DOHH2 (cell line): ENCODE measurements at regions not wholly inside any gene's neighbourhood (a gene's known extent, or its start where the extent isn't known, plus 50 kb on each side); places are given as distances from the start of the nearest gene placed in this dataset.

Experiments used
- H3F3A ChIP-seq: fragments of 200-600 bp; sonication (generic), shearing (Covaris generic); 2 replicates; pipeline ENCODE4 v1.6.0; 2016; ENCODE audit warnings: antibody characterized with exemption, mild to moderate bottlenecking; ENCODE audit not compliant: control insufficient read depth, insufficient read depth
- H3K27ac ChIP-seq: fragments of 200-600 bp; sonication (generic); 2 replicates; pipeline ENCODE4 v1.5.1; 2014; ENCODE audit warnings: low read depth, mild to moderate bottlenecking, low read length, moderate library complexity
- H3K27me3 ChIP-seq: fragments of 200-600 bp; sonication (generic); 2 replicates; pipeline ENCODE4 v1.6.1; 2014; ENCODE audit warnings: mild to moderate bottlenecking, low read length, mixed read lengths; ENCODE audit not compliant: control insufficient read depth
- H3K36me3 ChIP-seq: fragments of 200-600 bp; sonication (generic); 2 replicates; pipeline ENCODE4 v1.6.1; 2014; ENCODE audit warnings: mild to moderate bottlenecking, low read length, moderate library complexity, mixed read lengths; ENCODE audit not compliant: control insufficient read depth
- H3K4me1 ChIP-seq: fragments of 200-600 bp; sonication (generic); 2 replicates; pipeline ENCODE4 v1.6.1; 2014; ENCODE audit warnings: mild to moderate bottlenecking, low read length, mixed read lengths; ENCODE audit not compliant: control insufficient read depth
- H3K4me2 ChIP-seq: fragments of 200-600 bp; sonication (generic); 2 replicates; pipeline ENCODE4 v1.6.0; 2014; ENCODE audit warnings: mild to moderate bottlenecking, low read length, moderate library complexity
- H3K4me3 ChIP-seq: fragments of 200-600 bp; sonication (generic); 2 replicates; pipeline ENCODE4 v1.5.1; 2014; ENCODE audit warnings: mild to moderate bottlenecking, low read length, mixed read lengths
- H3K79me2 ChIP-seq: fragments of 200-600 bp; sonication (generic); 2 replicates; pipeline ENCODE4 v1.6.1; 2014; ENCODE audit warnings: mild to moderate bottlenecking, low read length, mixed read lengths; ENCODE audit not compliant: control insufficient read depth
- H3K9me2 ChIP-seq: fragments of 200-600 bp; sonication (generic); replicated peaks from 2 replicates; pipeline ENCODE4 v1.6.1; 2014; ENCODE audit warnings: mild to moderate bottlenecking, low read length, mixed read lengths; ENCODE audit not compliant: control insufficient read depth
- H3K9me3 ChIP-seq: fragments of 200-600 bp; sonication (generic); 2 replicates; pipeline ENCODE4 v1.6.1; 2014; ENCODE audit warnings: antibody characterized with exemption, low read length, mixed read lengths; ENCODE audit not compliant: control insufficient read depth, insufficient read depth
- H4K20me1 ChIP-seq: fragments of 200-600 bp; sonication (generic); 2 replicates; pipeline ENCODE4 v1.6.0; 2014; ENCODE audit warnings: low read depth, mild to moderate bottlenecking, antibody characterized with exemption, low read length, moderate library complexity; ENCODE audit not compliant: control insufficient read depth, insufficient read depth
- CTCF ChIP-seq: fragments of 200-600 bp; sonication (generic); IDR thresholded peaks from one replicate; pipeline ENCODE4 v1.5.1; 2014; ENCODE audit warnings: antibody characterized with exemption, mild to moderate bottlenecking, low read depth, low read length; ENCODE audit not compliant: poor library complexity, severe bottlenecking
- EZH2phosphoT487 ChIP-seq: fragments of 200-600 bp; sonication (generic); IDR thresholded peaks from 2 replicates; pipeline ENCODE4 v1.6.1; 2017; ENCODE audit warnings: borderline replicate concordance, mild to moderate bottlenecking, antibody characterized with exemption, low read length, moderate library complexity, mixed read lengths

GRCh38 chr6:150470131-150470530 is 101.3 kb downstream of the IYD start:
- no peaks in the 10 kb centered on the region for H3K9me3 ChIP-seq
- no peaks in the 10 kb centered on the region for H3F3A ChIP-seq
- H3K36me3 ChIP-seq = no peaks in the 10 kb centered on the region
- H3K4me2 ChIP-seq = no peak overlapping the region
- no peaks in the 10 kb centered on the region for H3K79me2 ChIP-seq
- H3K27ac ChIP-seq = no peak overlapping the region
- H3K4me3 ChIP-seq = no peak overlapping the region
- no peaks in the 10 kb centered on the region for H3K4me1 ChIP-seq
- no peaks in the 10 kb centered on the region for H4K20me1 ChIP-seq
- no peak for TF ChIP-seq CTCF
- TF ChIP-seq EZH2phosphoT487 = no peak
- no peaks in the 10 kb centered on the region for H3K27me3 ChIP-seq
- H3K9me2 ChIP-seq = no peaks in the 10 kb centered on the region

GRCh38 chr6:150470960-150471665 is 102.3 kb downstream of the IYD start:
- Histone ChIP-seq H3K4me3 (no peak overlapping the region), H3F3A (no peaks in the 10 kb centered on the region), H3K27me3 (no peaks in the 10 kb centered on the region), H3K9me3 (no peaks in the 10 kb centered on the region), H3K27ac (no peak overlapping the region), H3K36me3 (no peaks in the 10 kb centered on the region), H3K9me2 (no peaks in the 10 kb centered on the region), H3K4me1 (no peaks in the 10 kb centered on the region), H3K79me2 (no peaks in the 10 kb centered on the region), H3K4me2 (no peak overlapping the region), H4K20me1 (no peaks in the 10 kb centered on the region)
- TF ChIP-seq EZH2phosphoT487 (no peak), CTCF (no peak)

GRCh38 chr6:150478656-150479545 is 110.1 kb downstream of the IYD start:
- Histone ChIP-seq H3K9me2 (no peaks in the 10 kb centered on the region), H3K4me3 (no peak overlapping the region), H3K27ac (no peak overlapping the region), H3F3A (no peaks in the 10 kb centered on the region), H3K4me2 (no peak overlapping the region), H3K9me3 (no peaks in the 10 kb centered on the region), H4K20me1 (no peaks in the 10 kb centered on the region), H3K36me3 (no peaks in the 10 kb centered on the region), H3K79me2 (no peaks in the 10 kb centered on the region), H3K4me1 (no peaks in the 10 kb centered on the region), H3K27me3 (no peaks in the 10 kb centered on the region)
- no peak for TF ChIP-seq EZH2phosphoT487
- TF ChIP-seq CTCF = no peak
